Astrocyte of the cerebellum (primary cell): ENCODE measurements at regions not wholly inside any gene's neighbourhood (a gene's known extent, or its start where the extent isn't known, plus 50 kb on each side); places are given as distances from the start of the nearest gene placed in this dataset.

Source experiments
- DNase-seq: peaks from one replicate; pipeline ENCODE4 v3.0.0-alpha.2; 2011; ENCODE audit warnings: low read depth
- H3K4me3 ChIP-seq: 2 replicates; pipeline ENCODE4 v1.5.1; 2011; ENCODE audit warnings: mild to moderate bottlenecking, low read depth, low read length, moderate library complexity
- CTCF ChIP-seq: IDR thresholded peaks from 2 replicates; pipeline ENCODE4 v1.5.1; 2012; ENCODE audit warnings: low read length, low read depth, moderate library complexity, mild to moderate bottlenecking; ENCODE audit errors: missing control alignments
- in situ Hi-C: cut with HindIII; loops from 2 replicates; pipeline ENCODE4 v1.10.0; 2017; ENCODE audit warnings: low sequenced_read_pairs

GRCh38 chr2:144237108-144237507, 282.8 kb downstream of the ZEB2 start:
- no peak for DNase-seq
- no peak overlapping the region for H3K4me3 ChIP-seq
- in situ Hi-C loops = no loop called here
- TF ChIP-seq CTCF = no peak

GRCh38 chr2:144235050-144235449, 284.9 kb downstream of the ZEB2 start:
- no peak for TF ChIP-seq CTCF
- no peak for DNase-seq
- in situ Hi-C loops = no loop called here
- H3K4me3 ChIP-seq = no peak overlapping the region

- no peak for TF ChIP-seq CTCF
- H3K4me3 ChIP-seq = no peak overlapping the region
- in situ Hi-C loops = no loop called here
- no peak for DNase-seq
Observed at GRCh38 chr2:144234542-144234871, 285.4 kb downstream of the ZEB2 start.

- in situ Hi-C loops = no loop called here
- no peak for DNase-seq
- TF ChIP-seq CTCF = no peak
- no peak overlapping the region for H3K4me3 ChIP-seq
Observed at GRCh38 chr2:144233733-144234541, 286.0 kb downstream of the ZEB2 start.

GRCh38 chr2:144233317-144233716, 286.6 kb downstream of the ZEB2 start:
- H3K4me3 ChIP-seq = no peak overlapping the region
- no peak for DNase-seq
- no peak for TF ChIP-seq CTCF
- in situ Hi-C loops = no loop called here

GRCh38 chr2:144230448-144231085, 289.4 kb downstream of the ZEB2 start:
- no peak overlapping the region for H3K4me3 ChIP-seq
- DNase-seq = no peak
- TF ChIP-seq CTCF = no peak
- in situ Hi-C loops = no loop called here
